ENCODE measurements at regions not wholly inside any gene's neighbourhood (a gene's known extent, or its start where the extent isn't known, plus 50 kb on each side); places are given as distances from the start of the nearest gene placed in this dataset.

- peak; percentile 86 for ATAC-seq (ENCODE audit: low read depth)
- H3K23ac ChIP-seq (ENCODE audit: low read depth, low read length): no peak overlapping the region
- H3K18ac ChIP-seq (ENCODE audit: low read depth, low read length): no peak overlapping the region; the same call in 1 of the 2 replicates
- dilution Hi-C loops (cut with HindIII; ENCODE audit: low sequenced_read_pairs, unreplicated experiment): no loop called here
- H2AK9ac ChIP-seq (replicated peaks; ENCODE audit: low read depth, low read length, poor library complexity): no peak overlapping the region
- H3K36me3 ChIP-seq (ENCODE audit: control insufficient read depth, insufficient read depth, low read length): no peaks in the 10 kb centered on the region
- H4K8ac ChIP-seq (ENCODE audit: low read depth in 2 of 2, low read length in 2 of 2): no peak overlapping the region; a peak in 1 of 4 replicates
- BruUV-seq (replicated peaks): no TSS peak
- no peak overlapping the region for H3K4me3 ChIP-seq (ENCODE audit: insufficient read depth, low read depth, low read length)
- no peak overlapping the region for H2BK15ac ChIP-seq (ENCODE audit: low read depth, low read length)
- in situ Hi-C loops (cut with MboI; ENCODE audit: low sequenced_read_pairs): no loop called here
- H2AK5ac ChIP-seq (ENCODE audit: low read depth, low read length): no peak overlapping the region
- H3K56ac ChIP-seq (ENCODE audit: extremely low read depth, insufficient read depth, low read length): no peak overlapping the region
- no CpG with 5 or more reads among the region's 2 CpGs for WGBS, 2 experiments (ENCODE audit: extremely low coverage in 2 of 2, insufficient read length in 1 of 2)
- DNase-seq: peak; percentile 88
- H2BK120ac ChIP-seq (ENCODE audit: low read depth, low read length): peak overlapping the region; percentile 33; the same call in 1 of the 2 replicates
- no peak overlapping the region for H3K4ac ChIP-seq (ENCODE audit: low read depth, low read length)
- POLR2A ChIA-PET (ENCODE audit: unreplicated experiment): no interaction called here
- H3K27ac ChIP-seq (ENCODE audit: insufficient read depth, low read length): no peak overlapping the region
- no peaks in the 10 kb centered on the region for H3K9me3 ChIP-seq (ENCODE audit: control insufficient read depth, insufficient read depth, low read length)
- intact Hi-C loops (cut with micrococcal nuclease): no loop called here
- H3K4me2 ChIP-seq (ENCODE audit: low read depth, low read length): no peak overlapping the region
- H2AFZ ChIP-seq (replicated peaks; ENCODE audit: low read length, poor library complexity): no peak overlapping the region
- H2BK5ac ChIP-seq (ENCODE audit: low read depth, low read length, poor library complexity, severe bottlenecking): peak overlapping the region; percentile 74
- no peak overlapping the region for H2BK20ac ChIP-seq (ENCODE audit: low read depth, low read length)
- no peak overlapping the region for H4K5ac ChIP-seq (ENCODE audit: low read depth, low read length)
- no peak overlapping the region for H3K14ac ChIP-seq (replicated peaks; ENCODE audit: low read depth, low read length)
- no peak overlapping the region for H3K9ac ChIP-seq (ENCODE audit: low read depth, low read length)
- no peak overlapping the region for H4K91ac ChIP-seq (ENCODE audit: insufficient read depth, low read depth, low read length)
- H4K20me1 ChIP-seq (ENCODE audit: insufficient read depth, low read length): no peaks in the 10 kb centered on the region
- H3K4me1 ChIP-seq (ENCODE audit: control insufficient read depth, insufficient read depth, low read length): no peaks in the 10 kb centered on the region; the same call in 1 of the 2 replicates
- no peaks in the 10 kb centered on the region for H3K27me3 ChIP-seq (ENCODE audit: control insufficient read depth, insufficient read depth, low read length)
- H3K9me1 ChIP-seq (ENCODE audit: insufficient read depth, low read length): no peaks in the 10 kb centered on the region
- peak; percentile 59; the same call in 1 of the 2 replicates for TF ChIP-seq NFE2L2 (IDR thresholded peaks at IDR 0.05; ENCODE audit: low read depth, low read length)
- TF ChIP-seq ELK1 (IDR thresholded peaks at IDR 0.05; ENCODE audit: borderline replicate concordance, low read depth, low read length): no peak
- no peaks in the 10 kb centered on the region for H3K79me1 ChIP-seq (ENCODE audit: low read depth in 1 of 2, low read length in 2 of 2)
- CTCF ChIA-PET: no interaction called here
Observed at GRCh38 chr13:63184693-63185092, 1769.0 kb upstream of the PCDH20 start.
